KG1 (cell line): ENCODE measurements at regions not wholly inside any gene's neighbourhood (a gene's known extent, or its start where the extent isn't known, plus 50 kb on each side); places are given as distances from the start of the nearest gene placed in this dataset.

Experiments used
- DNase-seq: peaks from one replicate; lab custom pipeline; 2025; lab: John Stamatoyannopoulos, UW

GRCh38 chr2:121860758-121861227, 105.3 kb downstream of the TSN start:
- DNase-seq: no peak

- no peak for DNase-seq
Observed at GRCh38 chr2:121862286-121862685, 106.8 kb downstream of the TSN start.

GRCh38 chr2:121865914-121866313, 110.5 kb downstream of the TSN start:
- no peak for DNase-seq

- no peak for DNase-seq
Observed at GRCh38 chr2:121866789-121867188, 111.3 kb downstream of the TSN start.

GRCh38 chr2:121868652-121869051, 113.2 kb downstream of the TSN start:
- DNase-seq: no peak

- no peak for DNase-seq
Observed at GRCh38 chr2:121869363-121869762, 113.9 kb downstream of the TSN start.

- no peak for DNase-seq
Observed at GRCh38 chr2:121869873-121870272, 114.4 kb downstream of the TSN start.

GRCh38 chr2:121872651-121873050, 117.2 kb downstream of the TSN start:
- no peak for DNase-seq

GRCh38 chr2:121873864-121874263, 118.4 kb downstream of the TSN start:
- no peak for DNase-seq

GRCh38 chr2:121875585-121876185, 120.2 kb downstream of the TSN start:
- no peak for DNase-seq

GRCh38 chr2:121877366-121877765, 121.9 kb downstream of the TSN start:
- DNase-seq: no peak

GRCh38 chr2:121880283-121880682, 124.8 kb downstream of the TSN start:
- no peak for DNase-seq

GRCh38 chr2:121881038-121881437, 125.6 kb downstream of the TSN start:
- no peak for DNase-seq

- DNase-seq: no peak
Observed at GRCh38 chr2:121881950-121882349, 126.5 kb downstream of the TSN start.

- DNase-seq: no peak
Observed at GRCh38 chr2:121884078-121884477, 128.6 kb downstream of the TSN start.

- DNase-seq: no peak
Observed at GRCh38 chr2:121884511-121884921, 129.1 kb downstream of the TSN start.

- no peak for DNase-seq
Observed at GRCh38 chr2:121886059-121886458, 130.6 kb downstream of the TSN start.

- no peak for DNase-seq
Observed at GRCh38 chr2:121887513-121888188, 132.2 kb downstream of the TSN start.

GRCh38 chr2:121888189-121888557, 132.7 kb downstream of the TSN start:
- DNase-seq: no peak

GRCh38 chr2:121890041-121890440, 134.6 kb downstream of the TSN start:
- no peak for DNase-seq

GRCh38 chr2:121895723-121896571, 140.5 kb downstream of the TSN start:
- no peak for DNase-seq

- DNase-seq: no peak
Observed at GRCh38 chr2:121897335-121897970, 142.0 kb downstream of the TSN start.
